CD8-positive, alpha-beta memory T cell (primary cell): ENCODE measurements at regions not wholly inside any gene's neighbourhood (a gene's known extent, or its start where the extent isn't known, plus 50 kb on each side); places are given as distances from the start of the nearest gene placed in this dataset.

Source experiments
- CTCF ChIA-PET: fragments of 350-600 bp; sonication (Branson Sonifier 250); formaldehyde crosslinking; loops from one replicate; lab custom pipeline; 2021; ENCODE audit warnings: antibody characterized with exemption; lab: Charles Lee
- POLR2A ChIA-PET: fragments of 350-600 bp; sonication (Branson Sonifier 250); formaldehyde crosslinking; loops from one replicate; lab custom pipeline; 2021; ENCODE audit warnings: antibody characterized with exemption; lab: Charles Lee
- DNase-seq, 5 donors: peaks; one replicate each; pipeline versions ENCODE4 v3.0.0 to v3.0.0-alpha.2; 2020 to 2022; ENCODE audit warnings: mixed read lengths in 1 of 5
- H3K27ac ChIP-seq: one replicate; pipeline ENCODE4 v1.7.0; 2013; ENCODE audit warnings: low read depth, mild to moderate bottlenecking, low read length, moderate library complexity
- H3K27me3 ChIP-seq: 2 replicates; pipeline ENCODE4 v1.7.0; 2013; ENCODE audit warnings: low read length, mild to moderate bottlenecking; ENCODE audit not compliant: insufficient read depth, poor library complexity, severe bottlenecking
- H3K36me3 ChIP-seq: 2 replicates; pipeline ENCODE4 v1.7.0; 2013; ENCODE audit warnings: mild to moderate bottlenecking, low read length, moderate library complexity; ENCODE audit not compliant: insufficient read depth
- H3K4me1 ChIP-seq: 2 replicates; pipeline ENCODE4 v1.7.0; 2013; ENCODE audit warnings: mild to moderate bottlenecking, low read length, moderate library complexity; ENCODE audit not compliant: insufficient read depth
- H3K4me3 ChIP-seq: 2 replicates; pipeline ENCODE4 v1.7.0; 2013; ENCODE audit warnings: mild to moderate bottlenecking, low read length
- H3K9me3 ChIP-seq: 2 replicates; pipeline ENCODE4 v1.7.0; 2013; ENCODE audit warnings: mild to moderate bottlenecking, low read length
- H3K27ac Mint-ChIP-seq, 8 donors: one replicate each; pipeline ENCODE4 v1.8.0; 2020 to 2021; ENCODE audit warnings: mixed read lengths in 8 of 8, mild to moderate bottlenecking in 6 of 8, inconsistent platforms in 3 of 8, moderate library complexity in 3 of 8
- H3K27me3 Mint-ChIP-seq, 2 donors: one replicate each; pipeline ENCODE4 v1.8.0; 2020 to 2021; ENCODE audit warnings: mixed read lengths in 2 of 2, mild to moderate bottlenecking in 1 of 2, moderate library complexity in 1 of 2
- H3K36me3 Mint-ChIP-seq, 3 donors: one replicate each; pipeline ENCODE4 v1.8.0; 2020 to 2021; ENCODE audit warnings: mixed read lengths in 3 of 3, inconsistent platforms in 1 of 3, mild to moderate bottlenecking in 1 of 3
- H3K4me1 Mint-ChIP-seq, 3 donors: one replicate each; pipeline ENCODE4 v1.8.0; 2020 to 2021; ENCODE audit warnings: mixed read lengths in 3 of 3, inconsistent platforms in 1 of 3, mild to moderate bottlenecking in 1 of 3
- H3K4me3 Mint-ChIP-seq, 7 donors: one replicate each; pipeline ENCODE4 v1.8.0; 2020 to 2021; ENCODE audit warnings: mixed read lengths in 7 of 7, mild to moderate bottlenecking in 6 of 7, moderate library complexity in 4 of 7, inconsistent platforms in 2 of 7
- H3K9me3 Mint-ChIP-seq, 5 donors: one replicate each; pipeline ENCODE4 v1.8.0; 2020 to 2022; ENCODE audit warnings: mixed read lengths in 5 of 5, mild to moderate bottlenecking in 3 of 5, moderate library complexity in 2 of 5, inconsistent platforms in 1 of 5

DNA sequence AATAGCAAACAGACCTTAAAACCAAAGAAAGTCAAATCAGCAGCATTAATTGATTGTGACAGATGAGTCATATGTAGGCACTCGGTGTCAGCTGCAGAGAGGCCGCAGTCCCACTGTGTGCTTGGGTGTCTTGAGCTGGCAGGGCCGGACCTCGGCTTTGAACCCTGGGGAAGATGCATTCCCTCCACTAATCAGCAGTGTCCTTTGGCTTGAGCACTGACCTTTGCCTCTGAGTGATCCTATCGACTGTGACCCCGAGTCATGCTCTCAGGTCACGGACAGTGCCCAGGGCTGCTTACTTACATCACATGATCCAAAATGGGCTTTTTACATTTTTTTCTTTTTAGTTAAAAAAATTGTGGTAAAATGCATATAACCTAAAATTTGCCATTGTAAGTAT is 188.7 kb downstream of the GADD45G start:
- Histone ChIP-seq H3K4me3 (no peak overlapping the region), H3K36me3 (no peaks in the 10 kb centered on the region), H3K9me3 (no peaks in the 10 kb centered on the region), H3K27me3 (no peaks in the 10 kb centered on the region), H3K27ac (no peak overlapping the region), H3K4me1 (no peaks in the 10 kb centered on the region)
- ChIA-PET CTCF (no interaction called here), POLR2A (no interaction called here)
- Mint-ChIP-seq H3K27ac (no peak overlapping the region), H3K27me3 (peaks cover 0 to 3% of the 10 kb centered on the region in 2 donors), H3K4me1 (no peaks in the 10 kb centered on the region), H3K9me3 (no peaks in the 10 kb centered on the region), H3K4me3 (no peak overlapping the region), H3K36me3 (no peaks in the 10 kb centered on the region)
- DNase-seq = no peak

- Mint-ChIP-seq H3K27me3 (peaks cover 0 to 3% of the 10 kb centered on the region in 2 donors), H3K27ac (no peak overlapping the region), H3K9me3 (no peaks in the 10 kb centered on the region), H3K36me3 (no peaks in the 10 kb centered on the region), H3K4me1 (no peaks in the 10 kb centered on the region), H3K4me3 (no peak overlapping the region)
- ChIA-PET POLR2A (no interaction called here), CTCF (no interaction called here)
- no peak overlapping the region for H3K27ac ChIP-seq
- H3K9me3 ChIP-seq = no peaks in the 10 kb centered on the region
- no peaks in the 10 kb centered on the region for H3K4me1 ChIP-seq
- H3K4me3 ChIP-seq = no peak overlapping the region
- no peaks in the 10 kb centered on the region for H3K27me3 ChIP-seq
- no peaks in the 10 kb centered on the region for H3K36me3 ChIP-seq
- DNase-seq = no peak
These were observed 190.1 kb downstream of the GADD45G start for GRCh38 chr9:89794918-89795317.

DNA sequence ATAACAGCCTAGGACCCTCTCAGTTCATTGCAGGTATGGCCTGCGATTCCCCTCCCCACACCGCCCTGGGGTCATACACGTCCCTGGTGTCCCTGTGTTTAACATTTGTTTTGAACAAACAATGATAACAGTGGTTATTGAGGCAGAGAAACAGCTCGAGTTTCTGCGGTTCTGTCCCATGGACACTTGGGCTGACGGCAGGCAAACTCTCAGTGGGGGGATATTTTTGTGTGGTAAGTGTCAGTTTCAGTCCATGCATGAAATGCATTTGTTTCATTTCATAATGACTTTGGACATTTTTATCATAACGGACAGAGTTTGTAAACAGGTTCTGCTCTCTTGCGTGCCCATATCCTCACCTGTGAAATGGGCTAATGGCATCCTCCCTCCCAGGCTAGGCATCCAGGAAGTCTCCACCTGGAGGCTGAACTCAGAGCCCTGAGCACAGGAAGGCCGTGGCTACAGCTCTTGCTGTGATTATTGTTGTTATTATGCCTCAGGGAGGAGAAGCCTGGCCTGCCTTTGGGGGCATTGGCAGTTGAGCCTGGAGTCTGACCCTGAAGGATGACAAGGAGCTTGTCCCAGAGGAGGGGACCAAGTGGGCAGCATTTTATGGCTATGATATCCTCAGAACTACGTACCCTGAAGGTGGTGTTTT is 190.9 kb downstream of the GADD45G start:
- Histone ChIP-seq H3K9me3 (no peaks in the 10 kb centered on the region), H3K27me3 (no peaks in the 10 kb centered on the region), H3K4me1 (no peaks in the 10 kb centered on the region), H3K36me3 (no peaks in the 10 kb centered on the region), H3K4me3 (no peak overlapping the region), H3K27ac (no peak overlapping the region)
- Mint-ChIP-seq H3K4me1 (no peaks in the 10 kb centered on the region), H3K36me3 (no peaks in the 10 kb centered on the region), H3K27me3 (peaks cover 0 to 3% of the 10 kb centered on the region in 2 donors), H3K27ac (no peak overlapping the region), H3K9me3 (no peaks in the 10 kb centered on the region), H3K4me3 (no peak overlapping the region)
- CTCF ChIA-PET = no interaction called here
- POLR2A ChIA-PET = no interaction called here
- no peak for DNase-seq

- CTCF ChIA-PET = no interaction called here
- DNase-seq = no peak
- Histone ChIP-seq H3K27ac (no peak overlapping the region), H3K4me3 (no peak overlapping the region), H3K4me1 (no peaks in the 10 kb centered on the region), H3K9me3 (no peaks in the 10 kb centered on the region), H3K27me3 (no peaks in the 10 kb centered on the region), H3K36me3 (no peaks in the 10 kb centered on the region)
- no peaks in the 10 kb centered on the region for H3K4me1 Mint-ChIP-seq
- peaks cover 0 to 3% of the 10 kb centered on the region in 2 donors for H3K27me3 Mint-ChIP-seq
- H3K36me3 Mint-ChIP-seq = no peaks in the 10 kb centered on the region
- no peaks in the 10 kb centered on the region for H3K9me3 Mint-ChIP-seq
- POLR2A ChIA-PET = no interaction called here
- H3K4me3 Mint-ChIP-seq = no peak overlapping the region
- no peak overlapping the region for H3K27ac Mint-ChIP-seq
These were observed 191.8 kb downstream of the GADD45G start for GRCh38 chr9:89796606-89797005.

DNA sequence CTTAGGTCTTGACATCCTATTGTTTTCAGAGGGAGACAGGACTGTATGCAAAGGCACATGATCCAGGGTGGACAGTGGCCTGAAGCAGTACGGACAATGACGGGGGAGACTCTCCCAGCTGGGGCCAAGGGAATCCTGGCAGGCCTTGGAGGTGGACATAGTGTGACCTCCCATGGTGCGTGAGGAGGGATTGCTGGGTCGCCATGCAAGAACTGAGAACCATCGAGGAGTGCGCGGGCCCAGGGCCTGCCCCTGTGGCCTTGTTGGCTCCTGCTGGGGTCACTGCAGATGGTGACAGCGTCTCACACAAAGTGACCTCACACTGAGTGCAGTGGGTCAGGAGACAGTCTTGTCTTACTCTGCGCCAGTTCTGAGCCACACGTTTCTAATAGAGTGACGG is 192.4 kb downstream of the GADD45G start:
- Histone ChIP-seq H3K4me3 (no peak overlapping the region), H3K9me3 (no peaks in the 10 kb centered on the region), H3K27me3 (no peaks in the 10 kb centered on the region), H3K4me1 (no peaks in the 10 kb centered on the region), H3K36me3 (no peaks in the 10 kb centered on the region), H3K27ac (no peak overlapping the region)
- ChIA-PET POLR2A (no interaction called here), CTCF (no interaction called here)
- Mint-ChIP-seq H3K4me1 (no peaks in the 10 kb centered on the region), H3K4me3 (no peak overlapping the region), H3K27ac (no peak overlapping the region), H3K36me3 (no peaks in the 10 kb centered on the region), H3K9me3 (no peaks in the 10 kb centered on the region), H3K27me3 (peaks cover 1 to 3% of the 10 kb centered on the region in 2 donors)
- no peak for DNase-seq

DNA sequence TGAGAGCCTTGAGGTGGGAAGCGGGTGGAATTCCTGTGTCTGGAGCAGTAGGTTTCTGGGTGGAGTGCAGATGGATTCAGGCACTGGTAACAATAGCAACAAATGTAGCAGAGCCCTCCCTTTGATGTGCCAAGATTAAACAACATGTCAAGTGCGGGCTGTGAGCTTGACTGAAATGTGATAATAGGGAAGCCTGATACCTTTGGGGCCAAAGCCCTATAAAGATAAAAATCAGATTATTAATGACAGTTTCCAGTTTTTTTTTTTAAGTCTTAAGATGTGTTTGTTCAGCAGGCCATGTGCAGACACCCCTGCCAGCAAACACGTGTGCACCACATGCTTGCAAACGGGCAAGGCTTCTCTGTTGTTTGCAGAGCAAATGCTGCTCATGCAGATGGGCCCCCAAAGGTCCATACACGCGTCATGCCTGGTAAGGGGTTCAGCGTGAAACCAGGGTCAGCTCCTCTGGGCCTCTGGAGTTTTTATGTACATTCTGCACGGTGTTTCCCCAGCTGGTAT is 193.2 kb downstream of the GADD45G start:
- H3K4me1 ChIP-seq = no peaks in the 10 kb centered on the region
- H3K27me3 ChIP-seq = no peaks in the 10 kb centered on the region
- no peaks in the 10 kb centered on the region for H3K4me1 Mint-ChIP-seq
- no peak overlapping the region for H3K27ac ChIP-seq
- no peaks in the 10 kb centered on the region for H3K9me3 ChIP-seq
- no peaks in the 10 kb centered on the region for H3K36me3 Mint-ChIP-seq
- POLR2A ChIA-PET = no interaction called here
- CTCF ChIA-PET = no interaction called here
- H3K27ac Mint-ChIP-seq = no peak overlapping the region
- no peak for DNase-seq
- H3K9me3 Mint-ChIP-seq = no peaks in the 10 kb centered on the region
- no peak overlapping the region for H3K4me3 Mint-ChIP-seq
- H3K36me3 ChIP-seq = no peaks in the 10 kb centered on the region
- peaks cover 1 to 3% of the 10 kb centered on the region in 2 donors for H3K27me3 Mint-ChIP-seq
- no peak overlapping the region for H3K4me3 ChIP-seq

DNA sequence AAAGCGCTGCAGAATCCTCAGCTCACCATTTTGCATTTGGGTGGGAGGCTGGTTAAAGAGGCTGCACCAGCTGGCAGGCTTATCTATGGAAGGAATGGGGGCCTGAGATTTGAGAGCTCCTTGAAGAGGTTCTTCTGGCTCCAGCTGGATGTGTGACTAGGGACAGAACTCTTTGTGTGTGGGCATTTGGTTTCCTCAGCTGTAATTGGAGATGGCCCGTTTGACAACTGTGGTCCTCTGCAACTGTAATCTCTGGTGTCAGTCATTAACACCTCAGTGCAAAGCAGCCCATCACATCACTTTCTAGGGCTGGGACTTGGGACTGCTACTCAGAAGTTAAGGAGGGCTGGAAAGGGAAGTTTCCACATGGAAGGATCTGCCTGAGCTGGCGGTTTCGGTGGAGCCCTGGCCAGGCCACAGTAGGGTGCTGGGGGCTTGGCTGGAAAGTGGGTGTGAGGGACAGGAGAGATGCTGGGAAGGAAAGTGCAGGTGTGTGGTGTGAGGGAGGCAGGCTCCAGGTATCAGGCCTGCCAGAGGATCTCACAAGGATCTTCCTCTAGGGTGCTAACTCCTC is 193.8 kb downstream of the GADD45G start:
- H3K27me3 Mint-ChIP-seq = peaks cover 3% of the 10 kb centered on the region in 2 donors
- POLR2A ChIA-PET = no interaction called here
- no peaks in the 10 kb centered on the region for H3K27me3 ChIP-seq
- H3K4me1 Mint-ChIP-seq = no peaks in the 10 kb centered on the region
- H3K9me3 Mint-ChIP-seq = no peaks in the 10 kb centered on the region
- CTCF ChIA-PET = no interaction called here
- no peaks in the 10 kb centered on the region for H3K36me3 ChIP-seq
- H3K27ac ChIP-seq = no peak overlapping the region
- no peaks in the 10 kb centered on the region for H3K9me3 ChIP-seq
- no peak for DNase-seq
- no peaks in the 10 kb centered on the region for H3K4me1 ChIP-seq
- no peak overlapping the region for H3K27ac Mint-ChIP-seq
- no peak overlapping the region for H3K4me3 Mint-ChIP-seq
- H3K4me3 ChIP-seq = no peak overlapping the region
- no peaks in the 10 kb centered on the region for H3K36me3 Mint-ChIP-seq

GRCh38 chr9:89799221-89799620 is 194.4 kb downstream of the GADD45G start:
- no peak overlapping the region for H3K4me3 ChIP-seq
- POLR2A ChIA-PET = no interaction called here

More at GRCh38 chr9:89799221-89799620, 194.4 kb downstream of the GADD45G start:
- Mint-ChIP-seq H3K27me3 (peaks cover 3% of the 10 kb centered on the region in 2 donors), H3K36me3 (no peaks in the 10 kb centered on the region), H3K9me3 (no peaks in the 10 kb centered on the region), H3K27ac (no peak overlapping the region), H3K4me1 (no peaks in the 10 kb centered on the region), H3K4me3 (no peak overlapping the region)
- H3K27me3 ChIP-seq = no peaks in the 10 kb centered on the region
- H3K4me1 ChIP-seq = no peaks in the 10 kb centered on the region
- H3K27ac ChIP-seq = no peak overlapping the region
- no peaks in the 10 kb centered on the region for H3K36me3 ChIP-seq
- no peaks in the 10 kb centered on the region for H3K9me3 ChIP-seq
- CTCF ChIA-PET = no interaction called here
- DNase-seq = no peak
